ENCODE measurements at regions not wholly inside any gene's neighbourhood (a gene's known extent, or its start where the extent isn't known, plus 50 kb on each side); places are given as distances from the start of the nearest gene placed in this dataset.

DNA sequence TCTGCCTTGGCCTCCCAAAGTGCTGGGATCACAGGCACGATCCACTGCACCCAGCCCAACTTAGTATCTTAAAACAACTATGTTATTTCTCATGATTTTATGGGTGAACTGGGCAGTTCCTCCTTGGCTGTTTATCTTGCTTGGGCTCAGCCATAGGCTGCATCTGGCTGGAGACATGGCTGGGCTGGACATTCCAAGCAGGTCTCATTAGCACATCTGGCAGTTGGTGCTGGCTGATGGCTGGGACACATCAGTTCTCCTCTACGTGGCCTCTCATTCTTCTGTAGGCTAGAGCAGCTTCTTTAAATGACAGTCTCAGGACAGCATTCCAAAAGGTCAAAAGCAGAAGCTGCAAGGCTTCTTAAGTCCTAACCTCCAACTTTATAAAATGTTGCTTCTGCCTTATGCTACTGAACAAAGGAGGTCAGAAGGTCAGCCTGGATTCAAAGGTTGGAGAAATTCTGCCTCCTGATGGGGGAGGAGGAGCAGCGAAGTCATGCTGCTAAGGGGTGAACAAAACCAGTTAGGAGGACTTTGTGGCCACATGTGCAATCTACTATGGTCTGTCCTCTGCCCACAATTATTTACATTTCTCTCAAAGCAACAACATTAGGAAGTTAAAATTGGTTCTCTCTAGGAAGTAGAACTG lies 144.0 kb downstream of the AQP9 start:
- TF ChIP-seq, protein P1, sequence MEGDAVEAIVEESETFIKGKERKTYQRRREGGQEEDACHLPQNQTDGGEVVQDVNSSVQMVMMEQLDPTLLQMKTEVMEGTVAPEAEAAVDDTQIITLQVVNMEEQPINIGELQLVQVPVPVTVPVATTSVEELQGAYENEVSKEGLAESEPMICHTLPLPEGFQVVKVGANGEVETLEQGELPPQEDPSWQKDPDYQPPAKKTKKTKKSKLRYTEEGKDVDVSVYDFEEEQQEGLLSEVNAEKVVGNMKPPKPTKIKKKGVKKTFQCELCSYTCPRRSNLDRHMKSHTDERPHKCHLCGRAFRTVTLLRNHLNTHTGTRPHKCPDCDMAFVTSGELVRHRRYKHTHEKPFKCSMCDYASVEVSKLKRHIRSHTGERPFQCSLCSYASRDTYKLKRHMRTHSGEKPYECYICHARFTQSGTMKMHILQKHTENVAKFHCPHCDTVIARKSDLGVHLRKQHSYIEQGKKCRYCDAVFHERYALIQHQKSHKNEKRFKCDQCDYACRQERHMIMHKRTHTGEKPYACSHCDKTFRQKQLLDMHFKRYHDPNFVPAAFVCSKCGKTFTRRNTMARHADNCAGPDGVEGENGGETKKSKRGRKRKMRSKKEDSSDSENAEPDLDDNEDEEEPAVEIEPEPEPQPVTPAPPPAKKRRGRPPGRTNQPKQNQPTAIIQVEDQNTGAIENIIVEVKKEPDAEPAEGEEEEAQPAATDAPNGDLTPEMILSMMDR (IDR thresholded peaks at IDR 0.05; ENCODE audit: extremely low read depth, missing control alignments) = no peak
- DNase-seq (ENCODE audit: low spot score) = no peak

DNA sequence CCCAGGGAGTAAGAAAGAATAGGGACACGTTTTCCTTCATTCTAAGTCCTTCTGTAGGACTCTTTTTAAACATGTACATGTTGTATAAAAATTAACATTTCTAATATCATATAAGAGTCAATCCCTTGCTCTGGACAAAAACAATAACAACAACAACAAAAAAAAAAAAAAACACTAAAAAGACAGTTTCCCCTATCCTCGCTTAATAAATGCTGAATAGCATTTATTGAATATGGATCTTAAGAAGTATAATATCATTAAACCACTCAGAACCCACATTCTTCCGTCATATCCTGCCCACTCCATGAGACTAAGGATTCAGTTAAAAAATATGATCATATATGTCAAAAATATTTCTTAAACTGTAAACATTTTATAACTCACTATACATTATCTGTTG lies 145.1 kb downstream of the AQP9 start:
- TF ChIP-seq, protein P1 (IDR thresholded peaks at IDR 0.05; ENCODE audit: extremely low read depth, missing control alignments) = no peak
- no peak for DNase-seq (ENCODE audit: low spot score)

DNA sequence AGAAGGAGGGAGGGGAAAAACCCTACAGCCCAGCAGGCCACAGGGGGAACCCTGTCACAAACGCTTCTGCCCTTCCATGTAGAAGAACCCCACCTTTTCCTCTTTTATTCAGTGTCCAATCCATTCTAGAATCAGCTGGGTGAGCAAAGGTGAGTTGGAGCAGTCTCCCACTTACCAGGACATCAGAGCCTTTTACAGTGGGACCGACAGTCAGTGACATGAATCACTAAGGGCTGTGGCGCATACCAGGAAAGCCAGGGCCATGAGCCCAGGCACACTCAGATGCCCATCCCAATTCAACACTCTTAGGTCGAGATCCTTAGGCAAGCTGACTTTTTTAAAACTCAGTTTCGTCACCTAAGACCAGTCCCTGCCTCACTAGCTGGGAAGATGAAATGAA lies 146.1 kb downstream of the AQP9 start:
- no peak for DNase-seq (ENCODE audit: low spot score)
- TF ChIP-seq, protein P1 (IDR thresholded peaks at IDR 0.05; ENCODE audit: extremely low read depth, missing control alignments) = no peak

DNA sequence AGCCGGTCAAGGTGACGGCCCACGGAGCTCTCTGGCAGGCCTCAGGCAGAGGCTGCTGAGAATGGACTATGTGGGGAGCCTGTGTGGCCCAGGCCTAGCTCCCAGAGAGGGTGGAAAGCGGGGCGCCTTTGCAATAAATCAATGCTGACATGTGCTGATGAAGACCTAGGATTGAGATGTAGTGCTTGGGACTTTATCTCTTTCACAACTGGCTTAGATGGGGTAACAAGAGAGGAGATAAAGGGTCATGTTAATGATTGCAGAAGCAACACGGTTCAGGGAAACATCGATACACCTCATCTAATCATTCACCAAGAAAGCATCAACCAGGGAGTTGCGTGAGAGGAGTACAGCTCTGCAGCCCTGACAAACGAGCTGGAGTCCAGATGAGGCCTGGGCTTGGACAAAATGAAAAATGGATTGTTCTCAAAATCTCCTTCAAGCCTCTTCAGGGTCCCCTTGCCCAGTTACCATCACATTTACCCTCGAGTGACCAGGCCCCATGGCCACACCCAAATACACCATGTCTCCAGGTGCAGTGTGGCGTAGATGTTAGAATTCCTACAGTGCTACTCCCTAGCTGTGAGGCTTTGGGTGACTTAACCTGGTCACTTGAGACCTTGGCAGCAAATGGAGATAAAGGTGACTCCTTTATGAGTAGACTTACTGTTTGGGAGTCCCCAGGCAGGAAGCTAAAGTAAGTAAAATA lies 146.4 kb upstream of the LIPC start:
- no peak for DNase-seq (ENCODE audit: low spot score)

DNA sequence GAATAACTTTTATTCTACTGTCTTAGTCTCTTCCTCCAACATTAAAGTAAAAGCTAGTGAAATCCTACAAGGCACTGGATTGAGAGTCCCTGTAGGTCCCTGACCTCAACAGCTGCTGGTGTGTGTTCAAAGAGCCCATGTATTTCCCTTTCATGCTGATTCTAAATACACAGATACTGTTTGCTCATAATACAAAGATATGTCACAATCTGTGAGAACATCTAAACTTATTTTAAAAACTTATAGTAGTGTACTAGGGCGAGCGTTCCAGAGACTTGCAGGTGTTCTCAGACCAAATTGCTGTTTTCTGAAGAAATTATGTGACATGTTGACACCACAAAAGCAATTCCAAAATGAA lies 145.9 kb upstream of the LIPC start:
- TF ChIP-seq, protein P1 (IDR thresholded peaks at IDR 0.05; ENCODE audit: extremely low read depth, missing control alignments) = no peak
- DNase-seq (ENCODE audit: low spot score) = no peak

More for the DNA sequence above, 146.4 kb upstream of the LIPC start:
- TF ChIP-seq, protein P1 (IDR thresholded peaks at IDR 0.05; ENCODE audit: extremely low read depth, missing control alignments) = no peak

DNA sequence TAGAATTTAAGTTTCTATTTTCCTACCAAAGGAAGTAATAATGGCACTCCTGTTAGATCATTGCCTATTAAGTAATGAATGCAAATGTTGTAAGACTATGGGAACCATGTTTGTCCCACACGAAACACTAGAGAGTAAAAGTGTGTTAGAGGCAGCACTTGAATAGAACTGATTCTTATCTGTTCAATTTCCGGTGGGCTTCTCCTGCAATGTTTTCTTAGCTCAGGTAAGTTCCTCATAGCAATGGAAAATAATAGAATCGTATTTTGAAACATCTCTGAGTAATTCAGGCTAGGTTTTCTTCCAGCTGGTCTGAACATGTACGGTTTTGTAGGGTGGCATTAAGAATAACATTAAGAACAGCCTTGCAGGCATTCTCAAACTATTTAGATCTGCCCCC lies 145.3 kb upstream of the LIPC start:
- no peak for DNase-seq (ENCODE audit: low spot score)
- TF ChIP-seq, protein P1 (IDR thresholded peaks at IDR 0.05; ENCODE audit: extremely low read depth, missing control alignments) = no peak

DNA sequence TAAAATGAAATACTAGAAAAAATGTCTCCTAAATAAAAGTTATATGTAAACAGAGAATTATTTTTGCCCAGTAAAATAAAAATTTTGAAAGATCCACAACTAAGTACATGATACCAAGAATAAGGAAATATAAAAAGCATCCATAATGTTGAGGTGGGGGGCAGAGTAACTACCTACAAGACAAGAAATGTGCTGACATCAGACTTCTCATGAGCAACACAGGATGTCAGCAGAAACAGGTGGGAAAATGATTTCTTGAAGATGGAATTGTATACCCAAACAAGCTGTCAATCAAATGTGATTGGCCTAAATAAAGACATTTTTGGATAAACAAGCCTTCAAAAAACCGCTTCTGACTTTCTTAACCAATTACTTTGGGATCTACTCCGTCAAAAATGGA lies 143.9 kb upstream of the LIPC start:
- DNase-seq (ENCODE audit: low spot score) = no peak
- TF ChIP-seq, protein P1 (IDR thresholded peaks at IDR 0.05; ENCODE audit: extremely low read depth, missing control alignments) = no peak
